NOMO-1 treated with DMSO at 0.1 percent for 48 hours (cell line): ENCODE measurements at regions not wholly inside any gene's neighbourhood (a gene's known extent, or its start where the extent isn't known, plus 50 kb on each side); places are given as distances from the start of the nearest gene placed in this dataset.

Experiments used
- DNase-seq: peaks from one replicate; lab custom pipeline; 2025; ENCODE audit not compliant: unreplicated experiment; lab: John Stamatoyannopoulos, UW

DNA sequence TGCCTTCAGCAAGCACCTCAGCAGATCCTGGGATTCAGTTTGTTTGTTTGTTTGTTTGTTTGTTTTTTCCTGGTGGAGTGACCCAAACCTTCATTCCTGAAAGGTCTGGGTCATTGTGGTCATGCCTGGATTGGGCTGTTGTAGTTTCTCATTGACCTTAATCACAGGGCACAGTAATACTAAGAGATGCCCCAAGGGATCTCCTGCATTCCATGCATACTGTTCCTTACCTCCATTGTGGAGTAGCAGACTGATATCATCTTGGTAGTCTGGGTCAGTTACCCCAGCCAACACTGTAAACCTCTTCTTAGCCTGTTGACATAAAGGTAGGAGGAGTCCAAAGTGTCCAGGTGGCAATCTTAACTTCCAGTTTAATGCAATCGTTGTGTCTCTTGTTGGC, 1466.7 kb upstream of the CDH9 start:
- DNase-seq = no peak

DNA sequence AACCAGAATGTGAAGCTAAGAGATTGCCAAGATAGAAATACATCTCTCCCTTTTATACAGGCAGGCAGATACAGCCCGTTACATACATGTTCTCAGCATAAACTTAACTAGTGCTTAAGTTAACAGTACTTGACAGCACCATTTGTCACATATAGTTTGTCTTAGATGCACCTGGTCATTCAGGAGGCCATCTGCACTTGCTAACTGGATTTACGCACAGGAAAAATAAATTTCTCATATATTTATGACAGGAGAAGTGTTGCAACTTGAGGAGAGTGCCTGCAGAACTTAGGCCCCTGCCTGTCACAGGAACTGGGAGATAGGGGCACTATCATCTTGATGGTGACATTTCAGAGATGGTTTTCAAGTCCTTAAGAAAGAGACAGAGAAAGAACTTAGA, 1462.1 kb upstream of the CDH9 start:
- DNase-seq = no peak

DNA sequence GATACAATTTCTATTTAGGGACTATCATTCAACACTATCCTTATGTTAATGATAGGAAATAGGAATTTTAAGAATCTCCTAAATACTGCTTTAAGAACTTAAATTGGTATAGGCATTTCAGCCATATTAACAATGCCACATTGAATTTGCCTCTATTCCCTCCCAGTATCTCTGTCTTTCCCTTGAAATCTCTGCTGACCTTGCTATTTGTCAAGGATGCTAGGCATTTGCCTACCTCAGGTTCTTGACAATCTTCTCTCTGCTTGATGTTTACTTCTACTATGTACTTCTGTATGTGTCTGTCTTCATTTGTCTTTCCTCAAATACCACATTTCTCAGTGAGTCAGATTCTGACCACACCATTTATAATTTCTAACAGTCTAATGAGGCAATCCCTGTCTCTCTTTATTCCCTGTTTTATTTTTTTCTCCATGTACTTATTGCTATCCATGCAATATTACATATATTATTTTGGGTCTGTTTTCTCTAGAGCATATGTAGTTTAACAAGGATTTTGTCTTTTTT, 1461.4 kb upstream of the CDH9 start:
- no peak for DNase-seq

DNA sequence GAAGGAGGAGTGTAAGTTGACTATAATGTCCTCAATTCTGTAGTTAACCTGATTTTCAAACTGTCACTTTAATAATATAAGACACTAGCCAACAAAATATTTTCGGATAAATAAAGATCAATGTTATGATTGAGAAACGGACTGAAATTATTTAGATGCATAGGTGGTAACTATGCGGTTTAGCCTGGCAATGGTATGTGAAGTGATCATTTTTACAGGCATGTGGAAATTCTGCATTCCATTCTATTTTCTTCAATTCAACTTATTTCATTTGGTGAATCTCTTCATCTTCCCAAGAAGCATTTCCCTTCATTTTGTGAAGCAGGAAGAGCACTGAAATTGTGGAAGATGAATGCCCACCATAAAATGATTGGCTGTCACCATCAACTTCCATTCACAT, 1457.5 kb upstream of the CDH9 start:
- no peak for DNase-seq

DNA sequence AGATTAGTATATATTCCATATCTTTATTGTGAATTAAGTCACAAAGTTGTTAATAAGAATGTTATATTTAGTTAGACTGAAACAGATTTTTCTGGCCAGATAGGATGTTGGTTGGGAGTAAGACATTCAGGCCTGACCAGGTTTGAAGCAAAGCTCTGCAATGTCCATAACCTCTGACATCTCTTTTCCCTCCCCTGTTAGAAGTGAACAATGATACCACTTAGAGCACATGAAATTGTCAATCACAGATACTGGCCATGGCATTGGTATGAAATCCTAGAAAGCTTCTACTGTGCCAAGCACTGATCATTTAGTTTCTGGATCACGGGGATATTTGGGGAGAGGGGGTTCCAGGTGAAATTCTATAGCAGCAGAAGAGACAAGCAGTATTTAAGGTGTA, 1455.1 kb upstream of the CDH9 start:
- no peak for DNase-seq

DNA sequence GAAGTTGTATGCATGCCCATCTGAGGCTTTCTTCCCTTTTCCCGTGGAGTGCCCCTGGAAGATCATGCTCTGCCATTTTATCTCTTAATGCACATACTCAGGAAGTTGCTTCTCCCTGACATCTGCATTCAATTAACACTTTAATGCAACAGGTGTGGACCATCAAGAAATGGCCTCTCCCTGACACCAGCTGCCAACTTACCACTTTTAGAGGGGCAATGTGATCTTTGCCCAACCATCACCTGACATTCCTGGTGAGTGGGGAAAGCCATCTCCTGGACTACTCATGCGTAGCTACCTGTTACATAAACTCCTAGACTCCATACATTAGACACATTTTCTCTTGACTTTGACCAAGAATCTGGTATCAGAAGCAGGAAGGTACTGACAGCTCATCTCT, 1450.4 kb upstream of the CDH9 start:
- no peak for DNase-seq

DNA sequence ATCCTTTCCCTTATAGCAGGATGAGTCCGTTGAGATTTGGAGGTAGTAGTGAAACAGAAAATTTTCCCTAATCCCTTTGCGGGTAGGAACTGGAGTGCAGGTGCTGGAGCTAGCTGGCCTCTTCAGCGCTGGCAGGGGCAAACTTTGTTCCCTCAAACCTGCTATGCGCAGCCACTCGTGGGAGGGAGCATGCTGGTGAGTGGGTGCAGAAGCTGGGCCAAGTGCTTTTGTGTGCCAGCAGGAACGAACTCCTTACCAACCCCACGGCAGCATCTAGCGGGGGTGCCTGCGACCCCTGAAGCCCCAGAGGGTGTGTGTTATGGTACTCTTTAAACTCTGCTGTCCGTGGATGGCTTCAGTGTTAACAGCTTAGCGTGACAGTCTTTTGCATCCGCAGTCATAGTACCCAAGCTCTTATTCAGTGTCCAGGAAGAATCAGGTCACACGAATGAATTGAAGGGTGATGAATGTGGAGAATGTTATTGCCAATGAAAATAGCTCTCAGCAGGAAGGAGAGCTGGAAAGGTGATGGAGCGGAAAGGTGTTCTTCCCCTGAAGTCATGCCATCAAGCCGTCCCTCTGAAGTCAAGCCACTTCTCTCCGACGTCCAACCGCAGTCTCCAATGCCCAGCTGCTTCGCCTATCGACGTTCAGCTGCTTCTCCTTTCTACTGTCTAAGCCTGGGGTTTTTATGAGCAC, 1445.1 kb upstream of the CDH9 start:
- no peak for DNase-seq

DNA sequence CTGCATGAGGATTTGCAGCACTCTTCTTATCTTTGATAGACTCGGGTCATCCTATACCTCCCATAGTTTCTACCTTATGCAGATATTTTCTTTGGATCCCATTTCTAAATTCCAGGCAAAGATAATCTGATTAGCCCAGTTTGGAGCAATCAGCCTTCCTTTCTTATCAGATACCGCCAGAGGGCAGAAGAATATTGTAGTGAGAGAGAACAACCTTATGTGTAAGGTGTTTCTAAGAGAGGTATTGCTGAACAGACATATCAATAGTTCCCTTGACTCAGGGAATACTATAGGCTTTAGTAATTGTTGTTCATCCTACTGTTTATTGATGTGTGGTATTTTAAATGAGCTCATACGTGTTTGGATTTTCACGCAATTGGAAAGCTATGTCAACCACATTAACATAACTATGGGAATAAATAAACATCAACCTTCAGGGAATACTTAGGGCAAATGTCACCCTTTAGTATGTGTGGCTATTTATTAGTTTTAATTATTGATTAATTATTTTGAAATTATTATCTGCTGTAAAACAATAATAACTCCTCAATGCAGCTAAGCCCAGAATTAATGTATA, 1435.2 kb upstream of the CDH9 start:
- no peak for DNase-seq

DNA sequence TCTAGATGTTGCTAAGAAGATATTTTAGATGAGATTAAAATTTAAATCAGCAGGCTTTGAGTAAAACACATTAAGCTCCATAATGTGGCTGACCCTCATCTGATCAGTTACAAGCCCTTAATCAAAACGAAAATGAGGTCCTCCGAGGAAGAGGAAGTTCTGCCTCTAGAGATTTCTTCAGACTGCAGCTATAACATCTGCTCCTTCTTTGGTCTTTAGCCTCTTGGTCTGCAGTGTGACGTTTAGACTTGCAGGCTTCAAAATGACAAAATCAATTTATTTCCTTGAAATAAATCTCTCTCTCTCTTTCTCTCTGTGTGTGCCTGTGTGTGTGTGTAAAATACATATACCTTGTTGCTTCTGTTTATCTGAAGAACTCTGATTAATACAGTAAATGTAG, 1429.8 kb upstream of the CDH9 start:
- DNase-seq = peak; percentile 92

DNA sequence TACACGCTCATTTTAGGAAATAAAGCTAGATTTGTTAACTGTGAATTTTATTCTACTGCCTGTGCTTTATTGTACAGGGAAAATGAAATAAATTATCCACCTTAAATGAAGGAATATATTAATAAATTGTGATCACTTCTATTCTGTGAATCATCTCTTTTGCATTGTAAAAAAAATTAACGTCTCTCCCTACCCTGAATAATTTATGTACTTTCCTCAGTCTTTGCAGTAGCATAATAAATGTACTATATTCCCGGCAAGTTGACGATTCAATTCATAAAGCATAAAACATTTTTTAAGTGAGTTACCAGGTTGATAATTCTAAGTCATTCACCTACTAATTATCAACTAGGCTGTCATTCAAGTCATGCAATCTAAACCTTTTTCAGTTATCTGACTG, 1425.3 kb upstream of the CDH9 start:
- DNase-seq = no peak

DNA sequence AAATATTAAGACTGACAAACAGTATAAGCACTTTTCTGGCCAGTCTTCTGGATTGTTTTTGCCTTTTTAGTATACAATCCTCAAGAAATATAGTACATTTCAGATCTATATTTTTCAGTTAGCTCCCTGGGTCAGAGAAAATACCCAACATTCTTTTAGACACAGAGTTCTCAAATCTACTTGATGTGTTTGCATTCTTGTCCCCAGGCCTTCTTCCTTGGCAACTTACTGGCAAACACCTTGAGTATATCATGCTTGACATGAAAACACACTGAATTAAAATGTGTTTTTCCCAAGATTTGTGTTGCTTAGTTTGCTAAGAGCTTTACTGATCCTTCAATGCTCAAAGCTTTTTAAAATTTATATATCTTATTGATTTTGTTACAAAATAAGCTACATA, 1413.1 kb upstream of the CDH9 start:
- no peak for DNase-seq

DNA sequence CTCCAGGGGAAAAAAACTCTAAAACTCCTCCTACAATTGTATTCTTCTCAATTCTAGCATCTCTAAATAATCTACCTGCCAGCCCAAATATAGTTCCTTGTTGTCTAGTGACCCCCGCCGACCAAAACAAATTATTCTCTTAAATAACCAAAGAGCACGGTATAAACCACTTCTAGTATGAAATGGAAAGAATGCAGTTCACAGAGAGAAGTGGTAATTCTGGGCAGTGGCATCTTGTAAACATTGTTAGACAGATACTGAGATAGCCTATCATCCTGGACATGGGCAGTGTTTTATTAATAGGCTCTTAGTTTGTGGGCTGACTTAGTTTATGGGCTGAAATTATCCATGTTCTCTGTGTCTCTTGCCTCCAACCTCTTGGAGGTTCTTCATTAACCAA, 1412.6 kb upstream of the CDH9 start:
- no peak for DNase-seq

DNA sequence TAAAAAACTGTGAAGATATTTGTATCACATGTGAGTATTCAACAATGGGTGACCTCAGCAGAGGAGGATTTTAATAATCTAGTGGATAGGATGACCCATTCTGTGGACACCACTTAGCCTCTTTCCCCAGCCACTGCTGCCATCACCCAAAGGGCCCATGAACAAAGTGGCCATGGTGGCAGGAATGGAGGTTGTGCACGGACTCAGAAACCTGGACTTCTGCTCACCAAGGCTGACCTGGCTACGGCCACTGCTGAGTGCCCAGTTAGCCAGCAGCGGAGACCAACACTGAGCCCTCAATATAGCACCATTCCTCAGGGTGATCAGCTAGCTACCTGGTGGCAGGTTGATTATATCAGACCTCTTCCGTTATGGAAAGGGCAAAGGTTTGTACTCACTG, 1410.4 kb upstream of the CDH9 start:
- DNase-seq = no peak

DNA sequence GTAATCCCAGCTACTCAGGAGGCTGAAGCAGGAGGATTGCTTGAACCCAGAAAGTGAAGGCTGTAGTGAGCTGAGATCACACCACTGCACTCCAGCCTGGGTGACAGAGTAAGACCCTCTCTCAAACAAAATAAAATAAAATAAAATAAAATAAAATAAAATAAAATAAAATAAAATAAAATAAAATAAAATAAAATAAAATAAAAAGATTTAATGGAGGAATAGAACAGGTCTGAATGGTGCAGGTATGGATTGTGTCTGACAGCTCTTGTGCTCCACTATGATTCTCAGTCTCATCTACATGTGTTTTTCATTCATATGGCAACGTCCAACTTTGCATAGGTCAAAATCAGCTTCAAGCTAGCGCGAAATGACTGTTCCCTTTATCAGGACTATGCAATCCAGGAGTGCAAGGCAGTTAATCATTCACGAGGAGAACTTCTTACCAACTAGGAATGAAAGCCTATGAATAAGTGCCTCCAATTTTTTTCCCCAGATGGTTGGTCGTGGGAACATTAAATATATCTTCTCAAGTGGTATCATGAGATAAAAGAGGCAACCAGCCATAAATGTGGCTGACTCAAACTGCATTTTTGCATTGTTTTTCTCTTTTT, 1392.3 kb upstream of the CDH9 start:
- no peak for DNase-seq

DNA sequence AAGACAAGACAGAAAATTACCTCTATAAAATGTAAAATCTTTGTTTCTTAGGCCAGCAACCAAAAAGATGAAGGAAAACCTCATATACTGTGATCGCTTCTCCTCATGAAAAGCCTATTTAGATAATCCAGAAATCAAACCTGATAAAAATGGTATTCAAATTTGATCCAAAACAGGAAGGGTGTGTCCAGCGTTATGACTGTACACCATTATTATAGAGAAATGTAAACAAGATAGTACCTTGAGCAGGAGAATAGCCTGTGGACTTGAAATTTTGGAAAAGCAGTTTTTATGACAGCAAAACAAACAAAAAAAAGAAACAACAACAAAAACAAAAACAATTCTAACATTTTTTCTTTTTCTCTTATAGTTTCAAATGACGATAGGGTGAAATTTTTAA, 1382.8 kb upstream of the CDH9 start:
- DNase-seq = no peak

DNA sequence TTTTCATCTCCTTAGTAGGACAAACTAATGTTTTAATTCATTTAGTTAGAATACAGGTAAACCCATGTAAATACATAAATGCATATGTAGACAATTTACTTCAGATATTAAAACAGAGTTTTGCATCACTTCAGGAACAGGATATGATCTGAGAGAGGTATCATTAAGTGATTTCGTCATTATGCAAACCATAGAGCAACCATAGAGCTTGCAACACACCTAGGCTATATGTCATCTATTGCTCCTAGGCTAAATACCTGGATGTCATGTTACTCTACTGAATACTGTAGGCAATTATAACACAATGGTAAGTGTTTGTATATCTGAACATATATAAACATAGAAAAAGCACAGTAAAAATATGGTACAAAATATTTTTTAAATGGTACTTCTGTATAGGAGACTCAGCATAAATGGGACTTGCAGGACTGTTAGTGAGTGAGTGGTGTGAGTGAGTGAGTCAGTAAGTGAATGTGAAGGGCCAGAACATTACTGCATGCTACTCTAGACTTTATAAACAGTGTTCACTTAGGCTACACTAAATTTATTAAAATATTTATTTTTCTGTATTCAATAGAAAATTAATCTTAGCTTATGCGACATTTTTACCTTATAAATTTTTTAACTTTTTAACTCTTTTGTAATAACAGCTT, 1377.5 kb upstream of the CDH9 start:
- no peak for DNase-seq

DNA sequence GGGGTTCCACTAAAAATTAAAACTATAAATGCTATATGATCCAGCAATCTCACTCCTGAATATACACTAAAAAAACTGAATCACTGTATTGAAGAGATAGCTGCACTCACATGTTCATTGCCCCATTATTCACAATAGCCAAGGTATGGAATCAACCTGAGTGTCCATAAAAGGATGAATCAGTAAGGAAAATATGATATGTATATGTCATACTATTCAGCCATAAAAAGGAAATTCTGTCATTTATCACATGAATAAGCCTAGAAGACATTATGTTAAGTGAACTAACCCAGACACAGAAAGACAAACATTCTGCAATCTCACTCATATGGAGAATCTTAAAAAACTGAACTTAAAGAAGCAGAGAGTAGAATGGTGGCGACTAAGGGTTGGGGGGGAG, 1376.2 kb upstream of the CDH9 start:
- DNase-seq = no peak

DNA sequence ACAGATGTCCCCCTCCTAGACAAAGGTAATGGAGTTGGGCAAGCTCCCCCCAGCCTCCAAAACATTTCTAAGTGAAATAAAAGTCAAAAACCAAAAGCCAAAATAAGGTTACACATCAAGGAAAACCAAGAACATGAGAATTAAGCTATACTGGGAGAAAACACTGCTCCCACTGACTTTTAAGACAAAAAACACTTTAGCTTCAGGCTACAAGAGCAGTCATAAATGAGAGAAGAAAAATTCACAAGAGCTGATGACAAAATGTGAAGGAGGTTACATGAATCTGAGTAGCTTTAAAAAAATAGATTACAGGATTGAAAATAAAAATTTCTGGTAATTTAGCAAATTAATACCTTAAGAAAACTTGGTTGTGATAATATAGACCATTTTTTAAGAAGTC, 1370.3 kb upstream of the CDH9 start:
- no peak for DNase-seq

DNA sequence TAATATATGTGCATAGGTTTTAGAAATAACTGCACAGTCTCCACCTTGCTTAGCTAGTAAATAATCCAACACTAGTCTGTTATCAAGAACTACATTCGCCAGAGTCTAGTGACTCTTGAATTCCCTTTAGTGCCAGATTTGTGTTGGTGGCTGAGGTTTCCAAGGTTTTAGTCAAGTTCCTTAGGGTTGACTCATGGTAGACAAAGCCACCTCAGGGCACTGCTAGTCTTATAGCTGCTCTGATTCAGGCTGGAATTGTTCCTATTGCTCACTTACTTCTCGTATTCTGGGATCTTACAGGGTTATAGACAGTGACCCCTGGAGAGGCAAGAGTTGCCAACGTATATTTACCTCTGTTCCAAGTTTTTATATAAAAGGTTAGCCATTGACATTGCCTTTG, 1369.8 kb upstream of the CDH9 start:
- DNase-seq = no peak

DNA sequence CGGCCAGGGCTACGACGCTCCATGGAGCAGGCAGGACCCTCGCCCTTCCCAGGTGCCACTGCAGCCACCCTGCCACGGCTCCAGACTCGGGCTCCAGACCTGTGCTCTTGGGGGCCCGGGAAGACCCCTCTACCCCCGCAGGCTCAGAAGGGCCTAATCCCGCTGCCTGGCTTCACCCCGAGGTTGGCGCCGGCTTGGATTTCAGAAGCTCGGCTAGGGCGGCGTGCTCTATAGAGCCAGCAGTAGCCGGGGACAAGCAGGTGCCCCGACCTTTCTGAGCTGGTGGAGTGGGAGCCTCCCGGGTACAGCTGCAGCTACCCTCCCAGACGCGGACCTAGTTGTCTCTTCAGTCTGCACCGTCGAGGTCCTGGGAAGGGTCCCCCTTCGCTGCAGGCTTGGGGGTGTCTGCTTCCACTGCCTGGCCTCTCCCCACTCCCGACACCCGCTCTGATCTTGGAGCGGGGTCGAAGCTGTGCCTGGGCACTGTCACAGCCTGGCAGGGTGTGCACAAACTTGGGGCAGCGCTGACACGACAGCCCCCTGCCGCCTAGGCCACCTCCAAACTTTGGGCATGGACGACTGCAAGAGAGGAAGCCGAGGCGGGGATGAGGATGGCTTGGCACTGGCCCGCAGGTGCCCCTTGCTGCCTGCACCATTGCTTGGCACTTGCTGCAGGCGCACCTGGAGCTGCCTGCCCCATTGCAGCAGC, 1366.1 kb upstream of the CDH9 start:
- no peak for DNase-seq

DNA sequence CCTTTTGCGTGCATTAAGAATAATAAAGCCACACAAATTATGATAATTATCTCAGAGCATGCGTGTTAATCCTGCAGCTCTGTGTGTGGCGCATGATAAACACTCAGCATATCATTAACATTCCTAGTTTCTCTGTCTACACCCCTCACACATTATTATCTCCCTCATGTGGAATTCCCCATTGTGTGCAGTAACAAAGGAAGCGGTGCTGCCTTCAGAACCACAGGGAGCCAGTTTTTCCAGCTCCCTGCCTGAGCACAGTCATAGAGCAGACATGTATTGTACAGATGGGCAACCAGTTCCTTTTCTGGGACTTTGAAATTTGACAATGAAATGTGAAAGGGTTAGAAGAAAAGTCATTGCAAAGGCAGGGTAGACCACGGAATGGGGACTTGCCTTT, 1365.5 kb upstream of the CDH9 start:
- DNase-seq = no peak
